ENCODE measurements at regions not wholly inside any gene's neighbourhood (a gene's known extent, or its start where the extent isn't known, plus 50 kb on each side); places are given as distances from the start of the nearest gene placed in this dataset.

- TF ChIP-seq CTCF (conservative IDR thresholded peaks at IDR 0.05; ENCODE audit: low read length) (no peak), EZH2phosphoT487 (IDR thresholded peaks at IDR 0.05; ENCODE audit: borderline replicate concordance) (no peak)
Measured at GRCh38 chr2:228796386-228796785, 474.7 kb downstream of the PID1 start.

Measured in Loucy (cell line).